Progenitor cell of endocrine pancreas (in vitro differentiated cells): ENCODE measurements at regions not wholly inside any gene's neighbourhood (a gene's known extent, or its start where the extent isn't known, plus 50 kb on each side); places are given as distances from the start of the nearest gene placed in this dataset.

Experiments used
- DNase-seq: peaks from one replicate; pipeline ENCODE4 v3.0.0; 2021; ENCODE audit warnings: low spot score; ENCODE audit not compliant: unreplicated experiment
- H3K27ac Mint-ChIP-seq: 2 replicates; pipeline ENCODE4 v1.8.0; 2021; ENCODE audit warnings: mild to moderate bottlenecking, moderate library complexity, mixed read lengths
- H3K27me3 Mint-ChIP-seq: 2 replicates; pipeline ENCODE4 v1.8.0; 2021; ENCODE audit warnings: mixed read lengths
- H3K36me3 Mint-ChIP-seq: 2 replicates; pipeline ENCODE4 v1.8.0; 2022; ENCODE audit warnings: mixed read lengths; ENCODE audit not compliant: insufficient read depth
- H3K4me1 Mint-ChIP-seq: 2 replicates; pipeline ENCODE4 v1.8.0; 2021; ENCODE audit warnings: low read depth, mixed read lengths
- H3K4me3 Mint-ChIP-seq: 2 replicates; pipeline ENCODE4 v1.8.0; 2021; ENCODE audit warnings: low read depth, mild to moderate bottlenecking, moderate library complexity, mixed read lengths
- H3K9me3 Mint-ChIP-seq: 2 replicates; pipeline ENCODE4 v1.8.0; 2021; ENCODE audit warnings: low read depth, mixed read lengths
- CTCF ChIP-seq: fragments of 200-600 bp; sonication (generic); IDR thresholded peaks from one replicate; pipeline ENCODE4 v1.5.0; 2021; ENCODE audit warnings: antibody characterized with exemption, mild to moderate bottlenecking; ENCODE audit not compliant: unreplicated experiment

GRCh38 chr1:177891809-177892208 lies 78.0 kb downstream of the SEC16B start:
- peaks cover 12% of the 10 kb centered on the region for H3K27me3 Mint-ChIP-seq
- no peak overlapping the region for H3K4me3 Mint-ChIP-seq
- TF ChIP-seq CTCF: no peak
- no peak overlapping the region for H3K27ac Mint-ChIP-seq
- H3K4me1 Mint-ChIP-seq: no peaks in the 10 kb centered on the region
- H3K9me3 Mint-ChIP-seq: peaks cover 24% of the 10 kb centered on the region
- DNase-seq: no peak
- no peaks in the 10 kb centered on the region for H3K36me3 Mint-ChIP-seq

- no peaks in the 10 kb centered on the region for H3K4me1 Mint-ChIP-seq
- DNase-seq: no peak
- TF ChIP-seq CTCF: no peak
- no peak overlapping the region for H3K27ac Mint-ChIP-seq
- H3K9me3 Mint-ChIP-seq: peaks cover 24% of the 10 kb centered on the region
- H3K4me3 Mint-ChIP-seq: no peak overlapping the region
- H3K27me3 Mint-ChIP-seq: peaks cover 3% of the 10 kb centered on the region
- no peaks in the 10 kb centered on the region for H3K36me3 Mint-ChIP-seq
Observed at GRCh38 chr1:177890479-177890878, 79.4 kb downstream of the SEC16B start.

- Mint-ChIP-seq H3K4me1 (no peaks in the 10 kb centered on the region), H3K9me3 (peaks cover 5% of the 10 kb centered on the region), H3K27me3 (peaks cover 52% of the 10 kb centered on the region), H3K36me3 (no peaks in the 10 kb centered on the region), H3K4me3 (no peak overlapping the region), H3K27ac (no peak overlapping the region)
- TF ChIP-seq CTCF: no peak
- no peak for DNase-seq
Observed at GRCh38 chr1:177884479-177885021, 85.3 kb downstream of the SEC16B start.

GRCh38 chr1:177883581-177883980 lies 86.3 kb downstream of the SEC16B start:
- Mint-ChIP-seq H3K4me1 (no peaks in the 10 kb centered on the region), H3K4me3 (no peak overlapping the region), H3K27ac (no peak overlapping the region), H3K27me3 (peaks cover 60% of the 10 kb centered on the region), H3K36me3 (no peaks in the 10 kb centered on the region), H3K9me3 (peaks cover 5% of the 10 kb centered on the region)
- TF ChIP-seq CTCF: no peak
- no peak for DNase-seq

- no peak for TF ChIP-seq CTCF
- Mint-ChIP-seq H3K9me3 (peaks cover 5% of the 10 kb centered on the region), H3K27me3 (peaks cover 79% of the 10 kb centered on the region), H3K4me3 (no peak overlapping the region), H3K36me3 (no peaks in the 10 kb centered on the region), H3K4me1 (no peaks in the 10 kb centered on the region), H3K27ac (no peak overlapping the region)
- DNase-seq: no peak
Observed at GRCh38 chr1:177880339-177880891, 89.4 kb downstream of the SEC16B start.
